Small intestine (tissue), 7 donors: ENCODE measurements at regions not wholly inside any gene's neighbourhood (a gene's known extent, or its start where the extent isn't known, plus 50 kb on each side); places are given as distances from the start of the nearest gene placed in this dataset.

ENCODE experiments used
- DNase-seq, 2 donors: peaks; one replicate each; pipeline versions ENCODE4 v3.0.0 to v3.0.0-alpha.2; 2013
- FAIRE-seq: peaks from 2 replicates; lab custom pipeline; 2012; peaks lifted over from hg19 to GRCh38; lab: Jason Lieb, UNC
- H3K27ac ChIP-seq, 3 donors: one replicate each; pipeline ENCODE4 v1.5.1; 2013; ENCODE audit warnings: low read length in 2 of 3, mild to moderate bottlenecking in 2 of 3, control low read depth in 1 of 3, inconsistent platforms in 1 of 3, low read depth in 1 of 3, moderate library complexity in 1 of 3
- H3K27me3 ChIP-seq, 3 donors: one replicate each; pipeline ENCODE4 v1.6.1; 2013; ENCODE audit warnings: low read length in 3 of 3, inconsistent platforms in 1 of 3; ENCODE audit not compliant: control insufficient read depth in 3 of 3, insufficient read depth in 3 of 3
- H3K36me3 ChIP-seq, 3 donors: one replicate each; pipeline ENCODE4 v1.6.1; 2013; ENCODE audit warnings: low read length in 3 of 3, inconsistent platforms in 1 of 3, low read depth in 1 of 3, mild to moderate bottlenecking in 1 of 3, moderate library complexity in 1 of 3; ENCODE audit not compliant: control insufficient read depth in 3 of 3, insufficient read depth in 2 of 3
- H3K4me1 ChIP-seq, 3 donors: one replicate each; pipeline ENCODE4 v1.6.1; 2013; ENCODE audit warnings: low read length in 2 of 3, inconsistent platforms in 1 of 3, low read depth in 1 of 3, mild to moderate bottlenecking in 1 of 3, moderate library complexity in 1 of 3; ENCODE audit not compliant: control insufficient read depth in 3 of 3, insufficient read depth in 2 of 3
- H3K4me3 ChIP-seq, 3 donors: one replicate each; pipeline ENCODE4 v1.5.1; 2013; ENCODE audit warnings: low read length in 3 of 3, control low read depth in 1 of 3, inconsistent platforms in 1 of 3, low read depth in 1 of 3, mild to moderate bottlenecking in 1 of 3, moderate library complexity in 1 of 3
- H3K9me3 ChIP-seq, 2 donors: one replicate each; pipeline ENCODE4 v1.6.1; 2013; ENCODE audit warnings: low read depth in 1 of 2, low read length in 1 of 2; ENCODE audit not compliant: control insufficient read depth in 2 of 2, insufficient read depth in 1 of 2
- WGBS, 3 donors: extraction: QIAGEN DNeasy Blood & Tissue Kit; methylation state at CpG; one replicate each; pipeline ENCODE4 v1.1.7; 2013; 5-methylcytosine and 5-hydroxymethylcytosine counted together
- donor health status: healthy with polysubstance abuse.
- donor health status: control.
- donor health status: control.
- donor health status: Bipolar disorder and iron deficiency.
- donor health status: healthy.

- Histone ChIP-seq H3K4me1 (no peaks in the 10 kb centered on the region), H3K4me3 (no peak overlapping the region), H3K9me3 (peaks cover 2 to 8% of the 10 kb centered on the region in 2 donors), H3K36me3 (no peaks in the 10 kb centered on the region), H3K27ac (no peak overlapping the region), H3K27me3 (no peaks in the 10 kb centered on the region)
- DNase-seq (no peak), FAIRE-seq (no peak)
- WGBS, 3 donors: 68 to 74% (median 69%) methylated on average over 3 of the region's 3 CpGs
These were observed 91.3 kb upstream of the ABI1 start for GRCh38 chr10:26952094-26952493.

- Histone ChIP-seq H3K36me3 (no peaks in the 10 kb centered on the region), H3K27ac (no peak overlapping the region), H3K9me3 (peaks cover 2 to 8% of the 10 kb centered on the region in 2 donors), H3K27me3 (no peaks in the 10 kb centered on the region), H3K4me1 (no peaks in the 10 kb centered on the region), H3K4me3 (no peak overlapping the region)
- no peak for DNase-seq
- 44 to 72% (median 70%) methylated on average over 1 of the region's 1 CpG for WGBS, 3 donors
- no peak for FAIRE-seq
These were observed 90.9 kb upstream of the ABI1 start for GRCh38 chr10:26951650-26952049.

GRCh38 chr10:26950934-26951333 lies 90.2 kb upstream of the ABI1 start:
- Histone ChIP-seq H3K9me3 (peaks cover 2 to 8% of the 10 kb centered on the region in 2 donors), H3K27ac (no peak overlapping the region), H3K27me3 (peaks cover 0 to 2% (median 0%) of the 10 kb centered on the region in 3 donors), H3K4me1 (no peaks in the 10 kb centered on the region), H3K4me3 (no peak overlapping the region), H3K36me3 (no peaks in the 10 kb centered on the region)
- DNase-seq (no peak), FAIRE-seq (no peak)

DNA sequence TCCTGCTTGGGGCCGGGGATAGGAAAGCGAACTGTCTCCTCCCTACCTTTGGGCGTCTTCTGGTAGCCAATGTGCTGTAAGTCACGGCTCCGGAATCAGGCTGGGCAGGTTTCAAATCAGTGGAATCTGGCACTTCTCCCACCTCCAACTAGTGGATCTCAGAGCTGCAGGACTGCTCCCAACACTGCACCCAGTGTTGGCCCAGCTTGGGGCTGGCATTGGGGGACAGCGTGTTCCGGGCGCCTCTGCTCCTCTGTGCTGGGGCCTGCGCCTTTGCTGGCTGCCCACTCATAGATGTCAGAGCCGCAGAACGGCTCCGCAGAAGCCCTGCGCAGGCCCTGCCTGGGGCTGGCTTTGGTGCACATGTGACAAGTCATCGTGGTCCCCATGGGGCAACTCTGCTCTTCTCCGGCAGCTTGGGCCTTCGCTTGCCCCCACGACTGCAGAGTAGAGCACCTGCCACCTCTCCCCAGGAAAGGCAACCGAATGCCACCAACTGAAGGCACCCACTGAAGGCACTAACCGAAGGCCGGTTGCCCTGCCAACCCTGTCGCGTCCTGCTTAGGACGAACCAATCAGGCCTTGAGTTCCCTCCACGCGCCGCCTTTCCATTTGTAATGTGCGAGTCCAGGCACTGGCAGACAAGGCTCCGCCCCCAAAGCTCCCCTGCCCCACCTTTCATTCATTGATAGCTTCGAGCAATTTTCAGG lies 85.5 kb upstream of the ABI1 start:
- FAIRE-seq (no peak), DNase-seq (peak; percentile 21 to 27)
- no peak overlapping the region for H3K27ac ChIP-seq
- no peaks in the 10 kb centered on the region for H3K4me1 ChIP-seq
- H3K27me3 ChIP-seq: peaks cover 0 to 2% (median 0%) of the 10 kb centered on the region in 3 donors
- H3K4me3 ChIP-seq: no peak overlapping the region
- no peaks in the 10 kb centered on the region for H3K36me3 ChIP-seq
- whole genome bisulfite sequencing, 3 donors: 47 to 58% (median 55%) methylated on average over 28 to 29 of the region's 29 CpGs
- peaks cover 2 to 8% of the 10 kb centered on the region in 2 donors for H3K9me3 ChIP-seq

DNA sequence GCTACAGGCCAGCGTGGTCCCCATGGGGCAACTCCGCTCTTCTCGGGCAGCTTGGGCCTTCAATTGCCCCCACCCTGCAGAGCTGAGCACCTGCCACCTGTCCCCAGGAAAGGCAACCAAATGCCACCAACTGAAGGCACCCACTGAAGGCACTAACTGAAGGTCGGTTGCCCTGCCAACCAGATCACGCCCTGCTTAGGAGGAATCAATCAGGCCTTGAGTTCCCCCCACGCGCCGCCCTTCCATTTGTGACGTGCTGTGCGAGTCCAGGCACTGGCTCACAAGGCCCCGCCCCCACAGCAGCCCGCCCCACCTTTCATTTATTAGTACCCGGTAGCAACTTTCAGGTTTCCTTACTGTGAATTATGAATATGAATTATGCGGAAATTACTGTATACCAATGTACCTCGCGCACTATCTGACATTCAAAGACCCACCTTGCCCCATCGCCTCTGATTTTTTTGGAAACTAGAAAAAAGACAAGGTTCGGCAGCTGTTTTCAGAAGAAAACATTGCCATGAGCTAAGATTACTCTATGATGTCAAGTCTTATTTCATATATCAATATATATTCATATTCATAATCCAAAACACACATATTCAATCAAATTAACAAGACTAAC lies 83.6 kb upstream of the ABI1 start:
- Histone ChIP-seq H3K27ac (no peak overlapping the region), H3K4me1 (no peaks in the 10 kb centered on the region), H3K4me3 (no peak overlapping the region), H3K9me3 (no peaks in the 10 kb centered on the region), H3K27me3 (peaks cover 0 to 2% (median 0%) of the 10 kb centered on the region in 3 donors), H3K36me3 (no peaks in the 10 kb centered on the region)
- FAIRE-seq (no peak), DNase-seq (no peak)
- 92 to 93% (median 93%) methylated on average over 18 of the region's 18 CpGs for whole genome bisulfite sequencing, 3 donors

GRCh38 chr10:26939962-26940354 lies 79.2 kb upstream of the ABI1 start:
- Histone ChIP-seq H3K36me3 (no peaks in the 10 kb centered on the region), H3K27ac (no peak overlapping the region), H3K4me1 (no peaks in the 10 kb centered on the region), H3K27me3 (no peaks in the 10 kb centered on the region), H3K4me3 (no peak overlapping the region), H3K9me3 (no peaks in the 10 kb centered on the region)
- peak in 1 of 2 donors; percentile 5 for DNase-seq
- no peak for FAIRE-seq
- WGBS, 3 donors: 73 to 87% (median 85%) methylated on average over 8 of the region's 8 CpGs

DNA sequence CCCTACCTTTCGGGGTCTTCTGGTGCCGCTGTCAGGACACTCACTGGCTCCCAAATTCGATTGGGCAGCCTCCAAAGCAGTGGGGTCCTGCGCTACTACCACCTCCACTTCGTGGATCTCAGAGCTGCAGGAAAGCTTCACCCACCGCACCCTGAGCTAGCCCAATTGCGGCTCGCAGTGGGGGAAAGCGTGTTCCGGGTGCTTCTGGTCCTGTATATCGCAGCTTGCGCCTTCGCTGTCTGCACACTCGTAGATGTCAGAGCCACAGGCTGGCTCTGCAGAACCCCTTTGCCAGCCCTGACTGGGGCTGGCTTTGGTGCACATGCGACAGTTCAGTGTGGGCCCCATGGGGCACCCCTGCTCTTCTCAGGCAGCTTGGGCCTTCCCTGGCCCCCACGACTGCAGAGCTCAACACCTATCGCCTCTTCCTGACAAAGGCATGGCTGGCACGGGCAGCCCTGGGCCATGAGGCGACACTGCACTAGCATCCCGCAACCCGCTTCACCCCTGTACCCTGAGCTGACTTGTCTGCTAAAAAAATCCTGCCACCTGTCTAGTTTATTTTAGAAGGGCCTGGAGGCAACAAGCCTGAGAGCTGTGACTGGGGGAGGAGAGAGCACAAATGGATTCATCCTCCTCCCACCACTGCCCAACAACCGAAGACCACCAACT lies 78.7 kb upstream of the ABI1 start:
- FAIRE-seq (no peak), DNase-seq (no peak)
- H3K27ac ChIP-seq: no peak overlapping the region
- no peaks in the 10 kb centered on the region for H3K9me3 ChIP-seq
- H3K4me3 ChIP-seq: no peak overlapping the region
- 90 to 94% (median 91%) methylated on average over 22 of the region's 22 CpGs for WGBS, 3 donors
- H3K27me3 ChIP-seq: no peaks in the 10 kb centered on the region
- H3K4me1 ChIP-seq: no peaks in the 10 kb centered on the region
- no peaks in the 10 kb centered on the region for H3K36me3 ChIP-seq

- H3K27ac ChIP-seq: no peak overlapping the region
- WGBS, 3 donors: 78 to 87% (median 87%) methylated on average over 4 of the region's 4 CpGs
- no peak for FAIRE-seq
- H3K9me3 ChIP-seq: no peaks in the 10 kb centered on the region
- no peaks in the 10 kb centered on the region for H3K27me3 ChIP-seq
- no peaks in the 10 kb centered on the region for H3K36me3 ChIP-seq
- no peak overlapping the region for H3K4me3 ChIP-seq
- no peak for DNase-seq
- no peaks in the 10 kb centered on the region for H3K4me1 ChIP-seq
These were observed 77.8 kb upstream of the ABI1 start for GRCh38 chr10:26938578-26938977.
